K562 (cell line): ENCODE measurements at regions not wholly inside any gene's neighbourhood (a gene's known extent, or its start where the extent isn't known, plus 50 kb on each side); places are given as distances from the start of the nearest gene placed in this dataset.
"Not testable (repeated sequence)": the region's sequence is repeated elsewhere in the genome, so short reads cannot be mapped to it uniquely, and the experiment has no call there.

Source experiments
- ATAC-seq: fragments of 200-7000 bp; cut with Tn5 transposase; 3 replicates; pipeline ENCODE4 v1.9.1; 2020; ENCODE audit warnings: moderate library complexity
- BruUV-seq: library from RNA; stranded (reverse); fragments of 400-500 nt; replicated peaks from 2 replicates; lab custom pipeline; 2021; lab: Mats Ljungman, UMichigan
- CTCF ChIA-PET: fragments of 300-600 bp; formaldehyde crosslinking; extraction: SDS; loops from one replicate; lab custom pipeline; 2021; ENCODE audit warnings: low intra/inter-chr PET ratio; lab: Yijun Ruan, JAX
- POLR2A ChIA-PET: fragments of 300-600, 350-650 bp; sonication (Branson Sonifier 250); formaldehyde crosslinking; extraction: SDS; loops from one replicate; lab custom pipeline; 2021; ENCODE audit warnings: antibody characterized with exemption, inconsistent platforms; lab: Yijun Ruan, JAX
- DNase-seq, 4 experiments: peaks; one replicate each; pipeline versions ENCODE4 v3.0.0 to v3.0.0-alpha.2; 2011 to 2018; ENCODE audit warnings: low spot score in 3 of 4, mixed read lengths in 3 of 4; ENCODE audit errors: extremely low read depth in 1 of 4
- FAIRE-seq: peaks from 2 replicates; lab custom pipeline; 2011; peaks lifted over from hg19 to GRCh38; lab: Jason Lieb, UNC
- H2AFZ ChIP-seq: 2 replicates; pipeline ENCODE4 v1.6.0; 2011; ENCODE audit warnings: low read depth, low read length, control low read depth, inconsistent platforms
- H3K27ac ChIP-seq: fragments of 200-600 bp; 3 replicates; pipeline ENCODE4 v1.8.0; 2011; ENCODE audit warnings: low read depth, mild to moderate bottlenecking, control low read depth, inconsistent platforms, low read length, moderate library complexity, mixed read lengths; ENCODE audit errors: extremely low read depth
- H3K27me3 ChIP-seq, 2 experiments: fragments of 300-600 bp in 1 of 2; 2 replicates in 1 of 2; 3 replicates in 1 of 2; pipeline versions ENCODE4 v1.6.0 to v1.8.0; 2011; ENCODE audit warnings: inconsistent platforms in 2 of 2, low read length in 2 of 2, mild to moderate bottlenecking in 1 of 2, mixed read lengths in 1 of 2, moderate library complexity in 1 of 2; ENCODE audit not compliant: control insufficient read depth in 2 of 2, insufficient read depth in 2 of 2
- H3K36me3 ChIP-seq: fragments of 300-600 bp; 3 replicates; pipeline ENCODE4 v1.8.0; 2011; ENCODE audit warnings: mild to moderate bottlenecking, low read length, inconsistent platforms; ENCODE audit not compliant: control insufficient read depth, insufficient read depth
- H3K4me1 ChIP-seq, 2 experiments: fragments of 200-600 bp in 1 of 2; replicated peaks in 1 of 2; 2 replicates in 1 of 2; 3 replicates in 1 of 2; pipeline versions ENCODE4 v1.5.1 to v1.8.0; 2011; ENCODE audit warnings: inconsistent platforms in 2 of 2, low read length in 2 of 2, mild to moderate bottlenecking in 1 of 2, mixed read lengths in 1 of 2, moderate library complexity in 1 of 2; ENCODE audit not compliant: control insufficient read depth in 2 of 2, insufficient read depth in 2 of 2
- H3K4me2 ChIP-seq: 2 replicates; pipeline ENCODE4 v1.6.1; 2011; ENCODE audit warnings: low read length, control low read depth, inconsistent platforms, mixed read lengths; ENCODE audit not compliant: insufficient read depth
- H3K4me3 ChIP-seq: fragments of 200-600 bp; sonication (generic), shearing (Covaris generic); 2 replicates; pipeline ENCODE4 v1.5.1; 2016; ENCODE audit warnings: control low read depth, inconsistent platforms
- H3K79me2 ChIP-seq: fragments of 200-600 bp; 3 replicates; pipeline ENCODE4 v1.8.0; 2011; ENCODE audit warnings: low read length, inconsistent platforms; ENCODE audit not compliant: control insufficient read depth, insufficient read depth
- H3K9ac ChIP-seq, 2 experiments: 2 replicates each; pipeline versions ENCODE4 v1.6.0 to v1.6.1; 2011; ENCODE audit warnings: low read depth in 2 of 2, low read length in 2 of 2, control low read depth in 1 of 2, inconsistent platforms in 1 of 2, mild to moderate bottlenecking in 1 of 2, mixed read lengths in 1 of 2; ENCODE audit not compliant: insufficient read depth in 1 of 2
- H3K9me1 ChIP-seq: one replicate; pipeline ENCODE4 v1.6.0; 2011; ENCODE audit warnings: inconsistent platforms, mild to moderate bottlenecking, low read length, moderate library complexity; ENCODE audit not compliant: control insufficient read depth, insufficient read depth
- H3K9me3 ChIP-seq: replicated peaks from 2 replicates; pipeline ENCODE4 v1.5.1; 2011; ENCODE audit warnings: low read depth, low read length, inconsistent platforms; ENCODE audit not compliant: control insufficient read depth, insufficient read depth
- H4K20me1 ChIP-seq: replicated peaks from 2 replicates; pipeline ENCODE4 v1.6.1; 2011; ENCODE audit warnings: low read length, inconsistent platforms, mixed read lengths; ENCODE audit not compliant: control insufficient read depth, insufficient read depth
- WGBS: fragments of 100-300 bp; shearing (Covaris generic); methylation state at CpG from one replicate; pipeline ENCODE4 v1.1.6; 2016; ENCODE audit warnings: low coverage, mixed read lengths; ENCODE audit not compliant: insufficient coverage; ENCODE audit errors: missing lambda C conversion rate; 5-methylcytosine and 5-hydroxymethylcytosine counted together
- in situ Hi-C: fragments of 300-500 bp; cut with MboI; formaldehyde crosslinking; loops from 4 replicates; pipeline ENCODE4 v1.15.0; 2018; ENCODE audit warnings: inconsistent platforms, mixed read lengths
- intact Hi-C: fragments of 100-400 bp; cut with micrococcal nuclease; formaldehyde crosslinking; loops from 2 replicates; pipeline ENCODE4 v1.14.2; 2022

- WGBS, result 0% methylated on average over 2 of the region's 3 CpGs
- CTCF ChIA-PET, H3K36me3 ChIP-seq, H3K9me1 ChIP-seq, H3K79me2 ChIP-seq, H3K27me3 ChIP-seq, H3K9ac ChIP-seq, intact Hi-C loops, H3K4me3 ChIP-seq, DNase-seq, FAIRE-seq, ATAC-seq, H2AFZ ChIP-seq, H3K9me3 ChIP-seq, BruUV-seq, POLR2A ChIA-PET, H3K4me1 ChIP-seq, H3K27ac ChIP-seq, H3K4me2 ChIP-seq, H4K20me1 ChIP-seq, in situ Hi-C loops: not testable (repeated sequence)
These were observed 724.3 kb downstream of the TTLL7 start for GRCh38 chr1:83274656-83275055.

GRCh38 chr1:83272484-83272883 is 726.4 kb downstream of the TTLL7 start:
- H3K27ac ChIP-seq, ATAC-seq, H3K4me2 ChIP-seq, H4K20me1 ChIP-seq, in situ Hi-C loops, H3K9me1 ChIP-seq, H3K9me3 ChIP-seq, H3K4me1 ChIP-seq, H3K4me3 ChIP-seq, H3K79me2 ChIP-seq, POLR2A ChIA-PET, DNase-seq, intact Hi-C loops, H2AFZ ChIP-seq, H3K27me3 ChIP-seq, H3K36me3 ChIP-seq, BruUV-seq, CTCF ChIA-PET, FAIRE-seq, H3K9ac ChIP-seq: not testable (repeated sequence)
- 0% methylated on average over 1 of the region's 1 CpG for WGBS

- H3K9me1 ChIP-seq, BruUV-seq, ATAC-seq, H3K9me3 ChIP-seq, in situ Hi-C loops, H3K9ac ChIP-seq, intact Hi-C loops, POLR2A ChIA-PET, H4K20me1 ChIP-seq, H3K27me3 ChIP-seq, H3K79me2 ChIP-seq, DNase-seq, CTCF ChIA-PET, H3K4me3 ChIP-seq, H3K4me2 ChIP-seq, H3K4me1 ChIP-seq, H2AFZ ChIP-seq, H3K27ac ChIP-seq, H3K36me3 ChIP-seq: not testable (repeated sequence)
- FAIRE-seq, result peak; percentile 37
- WGBS, result 0% methylated on average over 1 of the region's 3 CpGs
These were observed 727.1 kb downstream of the TTLL7 start for GRCh38 chr1:83271834-83272233.

- POLR2A ChIA-PET, in situ Hi-C loops, intact Hi-C loops, H3K4me3 ChIP-seq, H3K79me2 ChIP-seq, H4K20me1 ChIP-seq, DNase-seq, H2AFZ ChIP-seq, H3K4me1 ChIP-seq, H3K4me2 ChIP-seq, H3K27me3 ChIP-seq, H3K27ac ChIP-seq, BruUV-seq, CTCF ChIA-PET, ATAC-seq, FAIRE-seq, H3K9me1 ChIP-seq, H3K36me3 ChIP-seq, H3K9ac ChIP-seq, H3K9me3 ChIP-seq: not testable (repeated sequence)
- no CpG with 5 or more reads among the region's 1 CpG for whole genome bisulfite sequencing
These were observed 728.1 kb downstream of the TTLL7 start for GRCh38 chr1:83270801-83271200.
